GM19455 (cell line): ENCODE measurements at regions not wholly inside any gene's neighbourhood (a gene's known extent, or its start where the extent isn't known, plus 50 kb on each side); places are given as distances from the start of the nearest gene placed in this dataset.

Experiments
- ATAC-seq: cut with Tn5 transposase; IDR thresholded peaks from one replicate; pipeline ENCODE4 v1.9.1; 2021; ENCODE audit not compliant: unreplicated experiment

DNA sequence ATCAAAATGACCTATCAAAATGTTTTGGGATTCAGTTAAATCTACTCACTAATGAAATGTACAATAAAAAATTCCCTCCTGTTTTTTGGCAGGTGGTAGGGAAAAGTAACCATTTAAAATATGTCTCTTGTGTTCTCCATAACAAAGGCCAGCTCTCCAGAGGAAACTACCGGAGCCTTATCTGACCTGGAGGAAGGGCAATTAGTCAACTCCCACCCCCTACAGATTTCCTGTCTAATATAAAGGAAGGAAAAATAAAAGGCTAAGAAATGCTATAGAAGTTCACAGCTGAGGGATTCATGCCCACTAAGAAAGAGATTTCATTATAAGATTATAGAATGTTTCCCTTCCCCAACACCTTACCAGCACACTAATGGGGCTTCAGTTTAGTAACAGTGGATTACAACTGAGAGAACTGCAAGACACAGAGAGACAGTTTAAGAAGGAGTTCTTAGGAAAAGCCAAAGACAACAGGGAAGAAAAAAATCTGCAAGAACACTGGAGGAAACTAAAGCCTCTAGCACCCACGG lies 376.5 kb upstream of the KCNMB2 start:
- no peak for ATAC-seq

DNA sequence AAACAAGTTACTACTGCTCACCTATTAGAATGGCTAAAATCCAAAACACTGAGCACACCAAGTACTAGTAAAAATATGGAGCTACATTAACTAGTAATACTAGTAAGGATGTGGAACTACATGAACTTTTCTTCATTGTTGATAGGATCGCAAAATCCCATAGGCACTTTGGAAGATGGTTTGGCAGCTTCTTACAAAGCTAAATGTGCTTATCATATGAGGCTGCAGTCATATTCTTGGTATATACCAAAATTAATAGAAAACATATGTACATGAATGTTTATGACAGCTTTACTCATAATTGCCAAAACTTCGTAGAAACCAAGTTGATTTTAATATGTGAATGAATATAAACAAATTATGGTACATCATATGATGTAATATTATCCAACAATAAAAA lies 366.8 kb upstream of the KCNMB2 start:
- no peak for ATAC-seq

DNA sequence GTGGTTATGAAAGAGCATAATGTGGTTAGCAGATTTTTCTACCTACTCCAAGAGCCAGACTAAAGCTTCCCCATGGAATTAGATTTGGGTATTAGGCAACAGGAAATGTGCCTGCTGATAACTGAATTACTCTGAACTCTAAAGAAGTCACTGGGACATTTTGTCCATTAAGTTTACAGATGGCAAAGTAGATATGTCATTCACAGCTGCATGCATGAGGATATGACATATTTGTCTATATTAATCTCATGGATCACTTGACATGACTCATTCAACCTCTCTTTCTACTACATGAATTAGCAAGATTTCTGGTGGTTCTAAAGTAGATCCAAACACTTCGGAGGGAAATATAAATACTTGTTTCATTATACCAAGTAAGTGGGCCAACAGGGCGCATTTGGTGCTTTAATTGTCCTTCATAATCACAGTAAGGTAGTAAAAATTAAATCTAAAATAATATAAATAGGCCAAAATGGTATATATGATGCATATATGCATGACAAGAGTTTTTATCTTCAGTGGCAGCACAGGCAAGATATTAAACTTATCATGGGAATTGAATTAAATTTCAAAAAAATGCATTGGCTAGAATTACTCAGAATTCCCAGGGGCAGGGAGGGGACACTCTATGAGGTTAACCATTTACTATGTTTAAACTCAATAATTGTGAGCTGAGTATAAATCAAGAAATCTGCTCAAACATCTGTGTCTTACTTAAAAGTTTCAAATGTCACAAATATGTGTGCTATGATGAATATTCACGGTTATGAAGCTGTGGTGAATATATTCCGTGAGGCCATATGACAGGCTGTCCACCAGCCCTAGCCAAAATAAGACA lies 365.3 kb upstream of the KCNMB2 start:
- no peak for ATAC-seq

- ATAC-seq = no peak
These were observed 364.1 kb upstream of the KCNMB2 start for GRCh38 chr3:178172121-178172520.

GRCh38 chr3:178174201-178174915 lies 361.9 kb upstream of the KCNMB2 start:
- no peak for ATAC-seq

GRCh38 chr3:178181088-178181487 lies 355.1 kb upstream of the KCNMB2 start:
- no peak for ATAC-seq

DNA sequence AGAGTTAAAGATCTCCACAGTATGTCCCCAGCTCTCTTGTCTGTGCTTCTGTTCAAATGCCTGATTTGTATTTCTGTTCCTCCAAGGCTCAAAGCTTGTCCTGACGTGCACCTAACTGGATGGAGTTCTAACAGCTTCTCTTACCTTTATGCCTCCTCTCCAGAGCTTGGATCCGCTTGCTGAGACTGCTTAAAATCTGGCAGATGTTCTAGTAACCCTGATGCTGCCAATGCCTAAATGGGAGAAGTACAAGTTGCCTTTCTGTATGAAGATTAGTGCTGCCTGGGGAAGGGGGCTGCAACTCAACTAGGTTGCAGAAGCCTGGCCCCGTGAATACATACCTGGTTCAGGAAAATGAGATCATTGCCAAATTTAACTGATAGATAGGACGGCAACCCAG lies 354.5 kb upstream of the KCNMB2 start:
- ATAC-seq = no peak

GRCh38 chr3:178182337-178182779 lies 353.9 kb upstream of the KCNMB2 start:
- ATAC-seq = no peak

DNA sequence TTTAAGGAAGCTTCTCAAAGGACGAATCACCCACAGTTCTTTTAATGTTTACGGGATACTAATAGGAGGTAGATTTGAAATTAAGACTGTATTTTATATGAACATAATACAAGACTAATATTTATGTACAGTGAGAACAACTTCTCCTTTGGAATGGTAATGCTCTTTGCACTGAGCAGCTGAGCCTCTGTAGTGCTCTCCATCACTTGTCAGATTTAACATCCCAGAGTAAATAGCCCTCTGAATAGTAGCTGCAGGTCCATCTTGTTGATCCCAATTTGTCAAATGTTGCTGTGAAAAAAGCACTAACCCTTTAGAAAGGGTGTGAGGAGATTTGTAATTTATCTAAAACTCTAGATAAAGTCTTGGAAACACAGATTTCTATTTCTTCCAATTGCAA lies 351.4 kb upstream of the KCNMB2 start:
- ATAC-seq = no peak

GRCh38 chr3:178186666-178187065 lies 349.6 kb upstream of the KCNMB2 start:
- no peak for ATAC-seq

DNA sequence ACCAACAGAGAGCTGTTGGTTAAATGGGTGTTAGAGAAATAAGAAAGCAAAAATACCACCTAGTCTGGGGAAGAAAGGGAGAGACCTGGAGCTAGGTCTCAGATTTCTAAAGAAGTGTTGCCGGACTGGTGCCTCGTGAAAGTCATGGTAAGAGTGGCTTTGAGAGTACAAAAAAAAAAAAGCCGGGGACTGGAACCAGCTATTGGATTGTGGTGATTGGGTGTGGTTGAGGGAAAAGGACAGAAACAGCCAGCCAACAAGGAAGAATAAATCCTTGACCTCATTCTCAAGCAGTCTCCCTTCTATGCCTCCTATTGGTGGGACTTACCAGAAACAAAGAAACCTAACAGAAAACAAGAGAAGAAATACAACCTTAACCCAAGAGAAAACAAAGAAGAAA lies 346.4 kb upstream of the KCNMB2 start:
- ATAC-seq = no peak

DNA sequence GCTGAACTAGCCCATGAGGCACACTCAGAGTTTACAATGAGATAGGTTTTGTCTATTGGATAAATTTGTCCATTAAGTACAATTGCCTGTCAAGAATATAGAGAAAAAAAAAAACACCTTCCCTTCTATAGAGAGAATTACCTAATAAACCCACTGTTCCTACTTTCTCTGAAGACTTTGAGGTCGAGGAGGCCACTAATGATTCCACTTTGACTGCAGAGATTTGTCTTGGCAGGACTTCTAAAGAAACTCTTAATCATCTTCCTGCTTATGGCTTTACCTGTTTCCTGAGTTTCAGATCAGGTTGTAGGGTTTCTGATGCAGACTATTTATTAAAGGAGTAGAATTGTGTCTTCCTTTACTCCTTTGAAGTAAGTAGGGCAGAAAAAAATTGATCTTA lies 342.4 kb upstream of the KCNMB2 start:
- no peak for ATAC-seq

DNA sequence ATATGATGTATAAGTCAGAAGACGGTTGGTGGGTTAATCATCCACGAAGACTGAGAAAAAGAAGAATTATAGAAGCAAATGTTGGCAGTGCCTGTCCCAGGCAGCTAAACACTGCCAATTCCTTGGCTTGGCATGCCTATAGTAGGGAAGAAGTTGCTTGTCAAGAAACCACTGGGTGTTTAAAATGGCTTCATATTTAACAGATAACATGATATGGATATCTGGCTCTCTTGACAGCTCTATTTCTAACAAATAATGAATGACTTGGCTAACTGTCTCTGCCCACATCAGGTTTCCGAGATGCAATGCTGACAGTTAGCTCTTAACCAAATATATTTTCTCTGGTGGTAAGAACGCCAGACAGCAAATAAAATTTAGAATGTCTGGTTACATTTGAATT lies 341.7 kb upstream of the KCNMB2 start:
- ATAC-seq = no peak

- ATAC-seq = no peak
These were observed 340.4 kb upstream of the KCNMB2 start for GRCh38 chr3:178195824-178196223.

DNA sequence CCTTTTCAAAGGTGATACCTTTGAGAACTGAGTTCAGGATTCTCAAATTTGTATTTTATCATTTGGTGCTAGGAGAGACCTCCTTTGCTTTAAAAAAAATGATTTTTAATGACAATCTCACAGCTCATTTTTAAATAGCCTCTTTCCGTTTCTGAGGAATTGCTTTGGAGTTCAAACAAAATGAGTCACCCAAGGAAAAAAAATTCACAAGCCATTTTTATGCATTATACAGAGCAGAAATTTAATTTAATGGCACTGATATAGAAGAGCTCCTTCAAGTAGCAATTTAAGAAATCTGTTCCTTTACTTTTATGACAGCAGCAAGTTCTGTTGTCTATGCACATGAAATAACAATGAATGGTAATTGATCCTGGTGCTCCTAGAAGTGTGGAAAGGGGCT lies 337.9 kb upstream of the KCNMB2 start:
- no peak for ATAC-seq

DNA sequence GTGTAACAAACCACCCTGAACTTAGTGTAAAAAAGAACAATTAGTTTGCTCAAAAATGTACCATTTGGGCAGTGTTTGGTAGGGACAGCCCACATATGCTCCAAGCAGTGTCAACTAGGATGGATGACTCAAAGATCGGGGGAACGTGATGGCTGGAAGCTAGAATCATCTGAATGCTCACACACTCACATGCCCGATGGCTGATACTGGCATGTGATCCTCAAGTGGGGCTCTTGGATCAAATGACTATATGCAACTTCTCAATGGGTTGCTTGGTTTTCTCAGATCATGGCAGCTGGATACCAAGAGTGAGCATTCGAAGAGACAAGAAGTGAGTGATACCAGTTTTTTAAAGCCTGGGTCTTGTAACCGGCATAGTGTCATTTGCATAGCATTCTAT lies 335.9 kb upstream of the KCNMB2 start:
- ATAC-seq = no peak

DNA sequence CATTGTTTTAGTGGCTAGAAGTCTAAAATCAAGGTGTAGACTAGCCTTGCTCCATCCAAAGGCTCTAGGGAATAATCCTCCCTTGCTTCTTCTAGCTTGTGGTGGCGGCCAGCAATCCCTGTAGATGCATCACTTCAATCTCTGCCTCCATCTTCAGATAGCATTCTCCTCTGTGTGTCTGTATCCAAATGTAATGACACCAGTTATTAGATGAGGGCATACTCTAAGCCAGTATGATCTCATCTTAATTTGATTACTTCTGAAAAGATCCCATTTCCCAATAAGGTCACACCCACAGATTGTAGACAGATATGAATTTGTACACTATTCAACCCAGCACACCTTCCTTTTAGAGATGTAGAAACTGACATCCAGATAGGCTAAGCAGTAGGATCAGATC lies 334.5 kb upstream of the KCNMB2 start:
- ATAC-seq = no peak

GRCh38 chr3:178202194-178202593 lies 334.0 kb upstream of the KCNMB2 start:
- ATAC-seq = no peak

DNA sequence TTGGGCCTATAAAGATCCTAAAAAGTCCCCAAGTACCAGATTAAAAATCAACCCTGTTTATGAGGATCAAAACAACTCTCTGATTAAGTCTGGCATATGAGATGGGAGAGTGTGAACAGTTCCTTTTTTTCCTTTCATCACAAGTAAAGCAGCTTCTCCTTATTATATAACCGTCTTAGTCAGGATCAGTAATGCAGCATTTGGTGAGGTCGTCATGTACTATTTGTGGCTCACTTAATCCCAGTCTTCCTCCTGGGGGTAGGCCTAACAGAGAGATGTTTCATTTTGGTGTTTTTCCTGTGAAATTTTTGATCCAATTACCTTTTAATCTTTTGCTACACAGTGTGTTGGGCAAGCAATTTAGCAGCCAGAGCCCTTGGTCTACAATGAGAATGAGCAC lies 333.1 kb upstream of the KCNMB2 start:
- no peak for ATAC-seq

GRCh38 chr3:178203650-178204049 lies 332.6 kb upstream of the KCNMB2 start:
- ATAC-seq = no peak

GRCh38 chr3:178205740-178206139 lies 330.5 kb upstream of the KCNMB2 start:
- no peak for ATAC-seq

DNA sequence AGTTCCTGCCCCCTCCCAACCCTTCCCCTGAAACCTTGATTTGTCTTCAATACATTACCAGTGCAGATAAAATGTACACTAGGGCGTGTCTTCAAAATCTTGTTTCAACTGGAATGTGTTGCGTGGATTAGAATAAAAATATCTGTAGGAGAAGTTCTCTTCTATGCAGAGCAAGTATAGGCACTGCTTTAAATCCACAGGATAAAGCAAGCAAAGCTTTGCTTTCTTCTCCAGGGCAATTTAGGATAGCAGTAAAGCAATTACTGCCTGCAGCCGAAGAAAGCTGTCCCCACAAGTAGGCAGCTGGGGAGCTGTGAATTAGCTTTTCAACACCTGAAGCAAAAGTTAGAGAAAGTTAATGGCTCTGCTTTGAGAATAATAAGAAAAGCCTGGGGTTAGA lies 329.7 kb upstream of the KCNMB2 start:
- no peak for ATAC-seq
